ENCODE measurements at regions not wholly inside any gene's neighbourhood (a gene's known extent, or its start where the extent isn't known, plus 50 kb on each side); places are given as distances from the start of the nearest gene placed in this dataset.

- TF ChIP-seq ZBTB7A (IDR thresholded peaks at IDR 0.05; ENCODE audit: low read depth), result no peak
- no peak for TF ChIP-seq MAX (IDR thresholded peaks at IDR 0.05)
- no peak for TF ChIP-seq FOXM1 (IDR thresholded peaks at IDR 0.05; ENCODE audit: borderline replicate concordance, low read depth)
- no peak for TF ChIP-seq TAF1 (IDR thresholded peaks at IDR 0.05; ENCODE audit: low read depth)
- TF ChIP-seq EP300 (IDR thresholded peaks at IDR 0.05; ENCODE audit: borderline replicate concordance), result no peak
- TF ChIP-seq REST (IDR thresholded peaks at IDR 0.05; ENCODE audit: low read depth), result no peak
- no peak for TF ChIP-seq EGR1 (IDR thresholded peaks at IDR 0.05)
- no peak for TF ChIP-seq YY1 (IDR thresholded peaks at IDR 0.05; ENCODE audit: low read depth)
- TF ChIP-seq TEAD4 (IDR thresholded peaks at IDR 0.05), result no peak
Measured at GRCh38 chr5:171595801-171596231, 176.4 kb downstream of the FGF18 start.
